ENCODE measurements at regions not wholly inside any gene's neighbourhood (a gene's known extent, or its start where the extent isn't known, plus 50 kb on each side); places are given as distances from the start of the nearest gene placed in this dataset.

DNA sequence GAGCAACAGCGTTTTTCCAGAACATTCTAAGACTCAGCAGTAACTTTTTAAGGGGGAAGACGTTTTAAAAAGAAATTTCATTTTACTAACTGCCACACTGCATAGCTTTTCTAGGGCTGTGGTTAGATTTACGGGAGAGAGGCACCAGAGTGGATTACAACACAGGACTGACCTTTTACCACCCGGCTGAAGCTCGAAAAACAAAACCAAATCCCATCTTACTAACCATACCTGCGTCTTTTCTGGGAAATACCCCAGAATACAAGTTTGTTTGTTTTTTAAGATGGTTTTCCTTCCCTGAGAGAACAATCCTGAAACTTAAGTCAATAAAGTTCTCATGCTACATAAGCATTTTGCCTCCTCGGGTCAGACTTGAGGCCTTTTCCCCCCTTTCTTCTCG is 209.3 kb upstream of the SOX4 start:
- no peak overlapping the region for H3K4me2 ChIP-seq (ENCODE audit: low read length)
- H3K36me3 ChIP-seq (ENCODE audit: insufficient read depth, low read length), result no peaks in the 10 kb centered on the region
- TF ChIP-seq TAF1 (IDR thresholded peaks at IDR 0.05; ENCODE audit: low read depth), result no peak
- TF ChIP-seq EZH2 (IDR thresholded peaks at IDR 0.05; ENCODE audit: borderline replicate concordance, insufficient read depth, low read length, poor library complexity, severe bottlenecking), result no peak
- no peak for TF ChIP-seq MXI1 (conservative IDR thresholded peaks at IDR 0.05; ENCODE audit: poor library complexity, severe bottlenecking)
- TF ChIP-seq REST (IDR thresholded peaks at IDR 0.05; ENCODE audit: borderline replicate concordance), result no peak

DNA sequence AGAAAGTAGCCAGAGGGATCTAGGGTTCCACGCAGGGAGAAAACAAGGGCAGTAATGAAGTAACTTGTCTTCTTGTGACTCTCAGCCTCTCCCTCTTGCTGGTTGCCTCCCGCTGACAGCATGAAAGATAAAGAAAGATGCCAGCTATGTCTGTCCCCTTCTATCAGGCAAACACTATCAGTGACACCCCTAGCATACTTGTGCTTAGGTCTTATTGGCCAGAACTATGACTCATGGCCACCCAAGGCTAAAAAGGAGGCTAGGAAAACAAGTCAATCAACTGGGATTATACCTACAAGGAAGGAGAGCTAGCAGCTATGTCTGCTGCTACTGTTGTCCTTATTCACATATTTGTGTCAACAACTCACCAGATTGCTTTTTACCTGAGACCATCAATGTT is 206.8 kb upstream of the SOX4 start:
- Histone ChIP-seq H3K4me3 (ENCODE audit: low read length) (no peak overlapping the region), H3K9me2 (ENCODE audit: insufficient read depth, low read length) (no peaks in the 10 kb centered on the region), H3K36me3 (ENCODE audit: insufficient read depth, low read length) (no peaks in the 10 kb centered on the region), H3K79me2 (replicated peaks; ENCODE audit: insufficient read depth, low read length) (no peaks in the 10 kb centered on the region), H4K20me1 (ENCODE audit: insufficient read depth) (no peaks in the 10 kb centered on the region), H3K9ac (ENCODE audit: low read length) (no peak overlapping the region), H3K27me3 (ENCODE audit: insufficient read depth, low read depth, low read length) (no peaks in the 10 kb centered on the region), H3K27ac (ENCODE audit: low read length) (no peak overlapping the region), H3K9me3 (ENCODE audit: low read length) (no peaks in the 10 kb centered on the region), H3F3A (ENCODE audit: insufficient read depth, low read length, poor library complexity, severe bottlenecking) (no peaks in the 10 kb centered on the region), H2AFZ (ENCODE audit: low read depth, low read length) (no peak overlapping the region), H3K4me2 (ENCODE audit: low read length) (no peak overlapping the region)
- TF ChIP-seq, protein P1, sequence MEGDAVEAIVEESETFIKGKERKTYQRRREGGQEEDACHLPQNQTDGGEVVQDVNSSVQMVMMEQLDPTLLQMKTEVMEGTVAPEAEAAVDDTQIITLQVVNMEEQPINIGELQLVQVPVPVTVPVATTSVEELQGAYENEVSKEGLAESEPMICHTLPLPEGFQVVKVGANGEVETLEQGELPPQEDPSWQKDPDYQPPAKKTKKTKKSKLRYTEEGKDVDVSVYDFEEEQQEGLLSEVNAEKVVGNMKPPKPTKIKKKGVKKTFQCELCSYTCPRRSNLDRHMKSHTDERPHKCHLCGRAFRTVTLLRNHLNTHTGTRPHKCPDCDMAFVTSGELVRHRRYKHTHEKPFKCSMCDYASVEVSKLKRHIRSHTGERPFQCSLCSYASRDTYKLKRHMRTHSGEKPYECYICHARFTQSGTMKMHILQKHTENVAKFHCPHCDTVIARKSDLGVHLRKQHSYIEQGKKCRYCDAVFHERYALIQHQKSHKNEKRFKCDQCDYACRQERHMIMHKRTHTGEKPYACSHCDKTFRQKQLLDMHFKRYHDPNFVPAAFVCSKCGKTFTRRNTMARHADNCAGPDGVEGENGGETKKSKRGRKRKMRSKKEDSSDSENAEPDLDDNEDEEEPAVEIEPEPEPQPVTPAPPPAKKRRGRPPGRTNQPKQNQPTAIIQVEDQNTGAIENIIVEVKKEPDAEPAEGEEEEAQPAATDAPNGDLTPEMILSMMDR (IDR thresholded peaks at IDR 0.05; ENCODE audit: poor library complexity, severe bottlenecking), result no peak
- TF ChIP-seq SMC3 (conservative IDR thresholded peaks at IDR 0.05; ENCODE audit: poor library complexity) (no peak), MXI1 (conservative IDR thresholded peaks at IDR 0.05; ENCODE audit: poor library complexity, severe bottlenecking) (no peak), RAD21 (conservative IDR thresholded peaks at IDR 0.05) (no peak), POLR2AphosphoS5 (IDR thresholded peaks at IDR 0.05) (no peak), TAF1 (IDR thresholded peaks at IDR 0.05; ENCODE audit: low read depth) (no peak), EP300 (conservative IDR thresholded peaks at IDR 0.05; ENCODE audit: poor library complexity, severe bottlenecking) (no peak), EZH2 (IDR thresholded peaks at IDR 0.05; ENCODE audit: borderline replicate concordance, insufficient read depth, low read length, poor library complexity, severe bottlenecking) (no peak), REST (IDR thresholded peaks at IDR 0.05; ENCODE audit: borderline replicate concordance) (no peak)

More for the DNA sequence above, 209.3 kb upstream of the SOX4 start:
- Histone ChIP-seq H3F3A (ENCODE audit: insufficient read depth, low read length, poor library complexity, severe bottlenecking) (no peaks in the 10 kb centered on the region), H3K27ac (ENCODE audit: low read length) (no peak overlapping the region), H3K9ac (ENCODE audit: low read length) (no peak overlapping the region), H3K27me3 (ENCODE audit: insufficient read depth, low read depth, low read length) (no peaks in the 10 kb centered on the region), H3K4me3 (ENCODE audit: low read length) (no peak overlapping the region), H2AFZ (ENCODE audit: low read depth, low read length) (no peak overlapping the region), H4K20me1 (ENCODE audit: insufficient read depth) (no peaks in the 10 kb centered on the region), H3K79me2 (replicated peaks; ENCODE audit: insufficient read depth, low read length) (no peaks in the 10 kb centered on the region), H3K9me2 (ENCODE audit: insufficient read depth, low read length) (no peaks in the 10 kb centered on the region), H3K9me3 (ENCODE audit: low read length) (no peaks in the 10 kb centered on the region)
